Right lobe of liver (tissue), 4 donors: ENCODE measurements at regions not wholly inside any gene's neighbourhood (a gene's known extent, or its start where the extent isn't known, plus 50 kb on each side); places are given as distances from the start of the nearest gene placed in this dataset.

ENCODE experiments used
- POLR2A ChIP-seq: fragments of 450-650 bp; IDR thresholded peaks from one replicate; pipeline ENCODE4 v1.6.1; 2017; ENCODE audit warnings: antibody characterized with exemption, mild to moderate bottlenecking
- TF ChIP-seq, protein P1 (sequence below), 4 donors: fragments of 200-600 bp in 3 of 4; fragments of 450-650 bp in 1 of 4; IDR thresholded peaks; one replicate each; pipeline versions ENCODE4 v1.5.1 to v1.8.0; 2016 to 2022; ENCODE audit warnings: antibody characterized with exemption in 4 of 4, mild to moderate bottlenecking in 2 of 4
- donor health status: DM: no; HTN: no; CAD: no.
- donor health status: DM: no; HTN: no; CAD: no.
- donor health status: DM: no; HTN: yes; CAD: no.

DNA sequence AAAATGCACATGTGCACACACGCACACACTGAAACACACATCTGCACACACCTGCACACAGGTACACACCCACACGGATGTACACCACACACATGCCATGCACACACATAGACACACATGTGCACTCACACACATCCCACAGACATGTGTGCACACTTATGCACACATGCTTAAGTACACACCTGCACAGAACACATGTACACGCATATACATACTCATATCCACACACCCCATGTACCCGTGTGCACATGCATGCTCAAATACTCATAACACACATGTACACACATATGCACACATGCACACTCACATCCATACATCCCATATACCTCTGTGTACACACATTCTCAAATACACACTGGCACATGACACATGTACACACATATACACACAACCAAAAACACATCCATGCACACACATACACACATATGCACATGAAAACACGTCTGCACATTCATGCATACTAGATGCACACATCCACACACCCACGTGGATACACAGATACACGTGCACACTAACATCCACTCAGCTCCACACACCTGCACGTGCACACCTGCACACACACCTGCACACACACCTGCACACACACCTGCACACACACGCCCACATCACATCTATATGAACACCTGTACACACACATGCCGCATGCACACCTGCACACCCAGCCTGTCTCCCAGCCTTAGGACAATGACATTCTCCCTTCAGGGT, 336.7 kb downstream of the ADGRD1 start:
- TF ChIP-seq POLR2A = no peak
- TF ChIP-seq, protein P1, sequence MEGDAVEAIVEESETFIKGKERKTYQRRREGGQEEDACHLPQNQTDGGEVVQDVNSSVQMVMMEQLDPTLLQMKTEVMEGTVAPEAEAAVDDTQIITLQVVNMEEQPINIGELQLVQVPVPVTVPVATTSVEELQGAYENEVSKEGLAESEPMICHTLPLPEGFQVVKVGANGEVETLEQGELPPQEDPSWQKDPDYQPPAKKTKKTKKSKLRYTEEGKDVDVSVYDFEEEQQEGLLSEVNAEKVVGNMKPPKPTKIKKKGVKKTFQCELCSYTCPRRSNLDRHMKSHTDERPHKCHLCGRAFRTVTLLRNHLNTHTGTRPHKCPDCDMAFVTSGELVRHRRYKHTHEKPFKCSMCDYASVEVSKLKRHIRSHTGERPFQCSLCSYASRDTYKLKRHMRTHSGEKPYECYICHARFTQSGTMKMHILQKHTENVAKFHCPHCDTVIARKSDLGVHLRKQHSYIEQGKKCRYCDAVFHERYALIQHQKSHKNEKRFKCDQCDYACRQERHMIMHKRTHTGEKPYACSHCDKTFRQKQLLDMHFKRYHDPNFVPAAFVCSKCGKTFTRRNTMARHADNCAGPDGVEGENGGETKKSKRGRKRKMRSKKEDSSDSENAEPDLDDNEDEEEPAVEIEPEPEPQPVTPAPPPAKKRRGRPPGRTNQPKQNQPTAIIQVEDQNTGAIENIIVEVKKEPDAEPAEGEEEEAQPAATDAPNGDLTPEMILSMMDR (IDR thresholded peaks at IDR 0.05) = no peak
